AG04450 (cell line): ENCODE measurements at regions not wholly inside any gene's neighbourhood (a gene's known extent, or its start where the extent isn't known, plus 50 kb on each side); places are given as distances from the start of the nearest gene placed in this dataset.

Experiments used
- CTCF ChIA-PET: fragments of 300-600, 350-600 bp; formaldehyde crosslinking; extraction: SDS; loops from one replicate; lab custom pipeline; 2022; ENCODE audit warnings: antibody characterized with exemption, inconsistent platforms; lab: Charles Lee
- POLR2A ChIA-PET: fragments of 350-600 bp; formaldehyde crosslinking; extraction: SDS; loops from one replicate; lab custom pipeline; 2021; ENCODE audit warnings: antibody characterized with exemption, inconsistent platforms; lab: Yijun Ruan, JAX
- DNase-seq: peaks from one replicate; pipeline ENCODE4 v3.0.0-alpha.2; 2011; ENCODE audit warnings: low read depth, low spot score
- H3K27ac ChIP-seq: one replicate; pipeline ENCODE4 v1.5.1; 2012; ENCODE audit warnings: low read depth, low read length, control low read depth
- H3K27me3 ChIP-seq: one replicate; pipeline ENCODE4 v1.6.0; 2012; ENCODE audit warnings: low read length; ENCODE audit not compliant: control insufficient read depth, insufficient read depth
- H3K4me3 ChIP-seq: 2 replicates; pipeline ENCODE4 v1.5.1; 2011; ENCODE audit warnings: mild to moderate bottlenecking, low read depth, low read length, control low read depth
- H3K9me3 ChIP-seq: 2 replicates; pipeline ENCODE4 v1.5.1; 2012; ENCODE audit warnings: low read length; ENCODE audit not compliant: control insufficient read depth, insufficient read depth
- TF ChIP-seq, protein P1 (sequence below): IDR thresholded peaks from 2 replicates; pipeline ENCODE4 v1.5.1; 2011; ENCODE audit warnings: low read depth, low read length, control low read depth, inconsistent platforms

DNA sequence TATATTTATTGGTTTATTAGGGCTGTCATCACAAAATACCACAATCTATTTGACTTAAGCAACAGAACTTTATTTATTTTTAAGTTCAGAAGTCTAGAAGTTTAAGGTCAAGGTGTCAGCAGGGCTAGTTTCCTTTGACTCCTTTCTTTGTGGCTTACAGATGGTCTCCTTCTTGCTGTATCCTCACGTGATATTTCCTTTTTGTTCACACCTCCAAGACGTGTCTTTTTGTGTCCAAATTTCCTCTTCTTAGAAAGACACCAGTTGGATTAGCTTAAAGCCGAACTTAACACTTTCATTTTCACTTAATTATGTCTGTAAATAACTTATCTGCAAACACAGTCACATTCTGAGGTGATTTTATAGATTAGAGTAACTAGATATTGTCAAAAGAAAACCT is 631.4 kb upstream of the POT1 start:
- Histone ChIP-seq H3K9me3 (peaks cover 25% of the 10 kb centered on the region), H3K27ac (no peak overlapping the region), H3K4me3 (no peak overlapping the region), H3K27me3 (no peaks in the 10 kb centered on the region)
- ChIA-PET POLR2A (no interaction called here), CTCF (no interaction called here)
- TF ChIP-seq, protein P1, sequence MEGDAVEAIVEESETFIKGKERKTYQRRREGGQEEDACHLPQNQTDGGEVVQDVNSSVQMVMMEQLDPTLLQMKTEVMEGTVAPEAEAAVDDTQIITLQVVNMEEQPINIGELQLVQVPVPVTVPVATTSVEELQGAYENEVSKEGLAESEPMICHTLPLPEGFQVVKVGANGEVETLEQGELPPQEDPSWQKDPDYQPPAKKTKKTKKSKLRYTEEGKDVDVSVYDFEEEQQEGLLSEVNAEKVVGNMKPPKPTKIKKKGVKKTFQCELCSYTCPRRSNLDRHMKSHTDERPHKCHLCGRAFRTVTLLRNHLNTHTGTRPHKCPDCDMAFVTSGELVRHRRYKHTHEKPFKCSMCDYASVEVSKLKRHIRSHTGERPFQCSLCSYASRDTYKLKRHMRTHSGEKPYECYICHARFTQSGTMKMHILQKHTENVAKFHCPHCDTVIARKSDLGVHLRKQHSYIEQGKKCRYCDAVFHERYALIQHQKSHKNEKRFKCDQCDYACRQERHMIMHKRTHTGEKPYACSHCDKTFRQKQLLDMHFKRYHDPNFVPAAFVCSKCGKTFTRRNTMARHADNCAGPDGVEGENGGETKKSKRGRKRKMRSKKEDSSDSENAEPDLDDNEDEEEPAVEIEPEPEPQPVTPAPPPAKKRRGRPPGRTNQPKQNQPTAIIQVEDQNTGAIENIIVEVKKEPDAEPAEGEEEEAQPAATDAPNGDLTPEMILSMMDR, result no peak
- no peak for DNase-seq

DNA sequence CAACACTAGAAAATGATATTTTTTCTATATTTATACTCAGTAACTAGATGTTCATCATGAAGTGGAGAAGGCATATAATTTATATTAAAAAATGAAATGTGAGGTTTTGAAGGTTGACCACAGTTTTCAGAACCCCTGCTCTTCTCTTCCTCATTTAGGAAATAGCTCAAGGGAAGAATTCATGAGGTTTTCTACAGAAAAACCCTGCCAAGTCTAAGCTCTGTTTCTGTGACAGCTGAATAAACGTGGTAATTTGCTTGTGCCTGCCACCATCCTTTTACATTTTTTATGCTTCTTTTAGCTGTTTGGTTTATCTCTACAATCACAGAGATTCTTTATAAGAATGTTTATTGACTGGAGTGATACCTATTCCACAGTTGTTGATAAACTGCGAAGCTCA is 630.3 kb upstream of the POT1 start:
- no peak overlapping the region for H3K27ac ChIP-seq
- TF ChIP-seq, protein P1, result no peak
- no peak overlapping the region for H3K4me3 ChIP-seq
- H3K9me3 ChIP-seq, result peaks cover 27% of the 10 kb centered on the region
- ChIA-PET CTCF (no interaction called here), POLR2A (no interaction called here)
- DNase-seq, result no peak
- H3K27me3 ChIP-seq, result no peaks in the 10 kb centered on the region

DNA sequence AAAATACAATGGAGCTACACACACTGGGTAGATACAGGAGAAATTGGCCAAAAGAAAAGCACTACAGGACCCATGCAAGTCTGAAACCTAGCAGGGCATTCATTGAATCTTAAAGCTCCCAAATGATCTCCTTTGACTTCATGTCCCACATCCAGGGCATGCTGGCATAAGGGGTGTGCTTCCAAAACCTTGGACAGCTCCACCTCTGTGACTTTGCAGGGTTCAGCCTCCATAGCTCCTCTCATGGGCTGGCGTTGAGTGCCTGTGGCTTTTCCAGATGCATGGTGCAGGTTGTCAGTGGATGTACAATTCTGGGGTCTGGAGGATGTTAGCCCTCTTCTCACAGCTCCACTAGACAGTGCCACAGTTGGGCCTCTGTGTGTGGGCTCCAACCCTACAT is 626.3 kb upstream of the POT1 start:
- no peak overlapping the region for H3K4me3 ChIP-seq
- CTCF ChIA-PET, result no interaction called here
- POLR2A ChIA-PET, result no interaction called here
- TF ChIP-seq, protein P1, result no peak
- H3K27ac ChIP-seq, result no peak overlapping the region
- no peak for DNase-seq
- H3K9me3 ChIP-seq, result peaks cover 12% of the 10 kb centered on the region; the same call in 1 of the 2 replicates
- no peaks in the 10 kb centered on the region for H3K27me3 ChIP-seq

DNA sequence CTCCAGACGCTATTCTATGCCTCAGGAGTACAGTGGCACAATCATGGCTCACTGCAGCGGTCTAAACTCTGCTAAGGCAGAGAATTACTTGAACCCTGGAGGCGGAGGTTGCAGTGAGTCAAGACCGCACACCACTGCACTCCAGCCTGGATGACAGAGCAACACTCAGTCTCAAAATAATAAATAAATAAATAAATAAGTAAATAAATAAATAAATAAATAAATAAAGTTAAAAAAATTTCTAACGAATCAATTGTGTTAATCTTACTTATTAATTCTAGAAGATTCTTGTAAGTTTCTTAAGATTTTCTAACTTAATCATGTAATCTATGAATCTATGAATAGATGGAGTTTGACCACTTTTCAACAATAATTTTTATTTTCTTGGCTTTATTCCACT is 621.4 kb upstream of the POT1 start:
- POLR2A ChIA-PET, result no interaction called here
- H3K27me3 ChIP-seq, result no peaks in the 10 kb centered on the region

DNA sequence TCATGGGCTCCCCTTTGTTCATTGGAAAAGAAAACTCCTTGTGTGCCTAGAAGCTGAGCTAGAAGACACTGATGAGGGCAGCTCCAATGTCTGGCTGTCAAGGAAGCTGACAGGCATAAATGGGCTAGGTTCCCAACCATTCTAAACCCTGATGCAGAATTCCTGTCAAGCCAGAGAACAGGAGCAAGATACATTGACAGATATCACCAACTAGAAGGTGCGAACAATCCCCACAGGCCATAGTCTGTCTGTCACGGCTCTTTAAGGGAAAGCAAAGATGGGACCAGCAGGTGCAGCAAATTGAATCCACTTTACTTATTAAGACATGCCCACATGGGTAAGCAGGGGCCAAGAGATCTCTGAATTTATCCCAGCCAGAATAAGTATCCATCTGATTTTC is 617.9 kb upstream of the POT1 start:
- DNase-seq, result no peak
- POLR2A ChIA-PET, result no interaction called here

More for the DNA sequence above, 621.4 kb upstream of the POT1 start:
- no peak for DNase-seq
- CTCF ChIA-PET, result no interaction called here
- TF ChIP-seq, protein P1, result no peak
- Histone ChIP-seq H3K4me3 (no peak overlapping the region), H3K27ac (no peak overlapping the region), H3K9me3 (peaks cover 4% of the 10 kb centered on the region; the same call in 1 of the 2 replicates)

More for the DNA sequence above, 617.9 kb upstream of the POT1 start:
- no peaks in the 10 kb centered on the region for H3K27me3 ChIP-seq
- peaks cover 3% of the 10 kb centered on the region; the same call in 1 of the 2 replicates for H3K9me3 ChIP-seq
- no peak overlapping the region for H3K27ac ChIP-seq
- H3K4me3 ChIP-seq, result no peak overlapping the region
- CTCF ChIA-PET, result no interaction called here
- TF ChIP-seq, protein P1, result no peak
